ENCODE measurements at regions not wholly inside any gene's neighbourhood (a gene's known extent, or its start where the extent isn't known, plus 50 kb on each side); places are given as distances from the start of the nearest gene placed in this dataset.

DNA sequence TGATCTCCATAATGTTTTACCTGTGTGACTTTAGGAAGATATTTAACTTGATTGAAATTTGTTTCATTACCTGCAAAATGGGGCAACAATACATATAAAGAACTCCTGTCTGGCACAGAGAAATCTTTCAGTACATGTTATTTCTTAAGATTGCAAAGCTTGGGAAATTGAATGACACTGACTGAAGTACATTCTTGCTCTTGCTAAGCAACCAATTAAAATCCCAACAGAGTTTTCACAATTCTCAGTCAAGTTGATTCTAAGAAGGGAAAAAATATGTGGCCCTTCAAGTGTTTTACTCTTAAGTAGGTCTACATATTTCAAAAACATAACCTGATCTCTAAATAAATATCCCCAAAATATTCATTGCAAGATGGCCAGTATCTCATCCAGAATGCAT lies 2187.0 kb upstream of the ACO1 start:
- Histone ChIP-seq H3K79me2 (ENCODE audit: control insufficient read depth, insufficient read depth, low read length) (no peaks in the 10 kb centered on the region), H3K4me2 (ENCODE audit: insufficient read depth, low read length) (no peak overlapping the region), H3K9me3 (replicated peaks; ENCODE audit: control insufficient read depth, insufficient read depth, low read depth, low read length) (no peaks in the 10 kb centered on the region), H3K9me1 (ENCODE audit: control insufficient read depth, insufficient read depth, low read length) (no peaks in the 10 kb centered on the region), H3K4me1 (replicated peaks in 1 of 2; ENCODE audit: control insufficient read depth in 2 of 2, insufficient read depth in 2 of 2, low read length in 2 of 2) (no peaks in the 10 kb centered on the region), H4K20me1 (replicated peaks; ENCODE audit: control insufficient read depth, insufficient read depth, low read length) (no peaks in the 10 kb centered on the region), H3K36me3 (ENCODE audit: control insufficient read depth, insufficient read depth, low read length) (no peaks in the 10 kb centered on the region), H3K9ac (ENCODE audit: insufficient read depth in 1 of 2, low read depth in 2 of 2, low read length in 2 of 2) (no peak overlapping the region), H2AFZ (ENCODE audit: low read depth, low read length) (no peak overlapping the region), H3K27me3 (ENCODE audit: control insufficient read depth in 2 of 2, insufficient read depth in 2 of 2, low read length in 2 of 2) (no peaks in the 10 kb centered on the region), H3K4me3 (no peak overlapping the region), H3K27ac (ENCODE audit: extremely low read depth, low read depth, low read length) (no peak overlapping the region)
- CTCF ChIA-PET (ENCODE audit: low intra/inter-chr PET ratio) = no interaction called here
- intact Hi-C loops (cut with micrococcal nuclease) = no loop called here
- DNase-seq (ENCODE audit: extremely low read depth in 1 of 4, low spot score in 3 of 4) (no peak), FAIRE-seq (no peak), ATAC-seq (no peak)
- no TSS peak for BruUV-seq (replicated peaks)
- POLR2A ChIA-PET = no interaction called here
- in situ Hi-C loops (cut with MboI) = no loop called here
- no peak for TF ChIP-seq TAL1 (IDR thresholded peaks at IDR 0.05)
- TF ChIP-seq SRF (CRISPR knock-in tag; IDR thresholded peaks at IDR 0.05) = no peak
- TF ChIP-seq, protein P1, sequence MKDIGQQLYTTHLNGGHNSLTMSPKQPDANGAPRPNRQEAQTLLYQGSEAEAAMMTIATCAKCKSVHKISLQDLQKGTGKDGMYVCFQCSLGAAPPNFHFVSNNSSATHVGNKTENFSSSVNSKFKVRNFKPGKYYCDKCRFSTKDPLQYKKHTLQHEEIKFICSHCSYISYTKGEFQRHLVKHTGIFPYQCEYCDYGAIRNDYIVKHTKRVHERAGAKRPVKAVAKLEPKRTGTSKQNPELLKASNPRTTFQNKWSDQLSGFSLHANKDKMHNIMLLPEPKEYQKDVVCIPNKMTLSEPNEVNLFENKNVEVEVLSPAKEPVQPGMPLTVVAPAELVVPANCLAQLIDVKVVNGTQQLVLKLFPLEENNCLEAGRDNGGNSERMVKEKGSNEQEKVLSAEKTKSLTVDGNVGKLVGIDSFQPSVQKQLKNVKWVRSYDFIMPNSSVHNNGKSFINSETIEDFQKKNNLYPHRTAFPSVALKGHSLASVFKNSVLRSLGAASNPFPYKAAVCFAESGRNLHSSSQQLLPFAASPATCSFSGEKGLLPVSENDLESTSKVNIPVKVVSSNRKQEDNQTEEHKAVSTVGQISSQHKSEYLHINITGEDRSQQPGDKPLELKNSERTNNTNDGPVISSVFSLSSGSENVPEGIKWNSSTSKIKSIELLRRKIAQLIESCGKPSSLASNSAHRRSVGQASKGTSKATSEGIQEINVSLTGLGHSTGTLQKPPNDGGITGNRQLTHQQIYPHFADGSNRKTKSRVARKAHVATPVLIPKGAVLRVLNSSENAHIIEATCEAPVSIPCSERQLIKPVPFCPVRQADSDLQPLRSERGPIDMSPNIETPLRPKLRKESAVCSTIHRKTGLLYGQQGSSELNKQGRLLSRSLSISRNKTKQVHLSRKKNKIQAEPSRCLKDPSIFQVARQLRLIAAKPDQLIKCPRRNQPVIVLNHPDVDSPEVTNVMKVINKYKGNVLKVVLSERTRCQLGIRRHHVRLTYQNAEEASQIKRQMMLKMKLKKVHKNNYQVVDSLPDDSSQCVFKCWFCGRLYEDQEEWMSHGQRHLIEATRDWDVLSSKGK (CRISPR knock-in tag; IDR thresholded peaks at IDR 0.05) = no peak
- TF ChIP-seq CC2D1A (IDR thresholded peaks at IDR 0.05) = no peak
- no peak for TF ChIP-seq GATAD2A (IDR thresholded peaks at IDR 0.05)
- no peak for TF ChIP-seq RHOXF2B (CRISPR knock-in tag; conservative IDR thresholded peaks at IDR 0.05)

All from K562 (cell line).